Naive thymus-derived CD4-positive, alpha-beta T cell (primary cell): ENCODE measurements at regions not wholly inside any gene's neighbourhood (a gene's known extent, or its start where the extent isn't known, plus 50 kb on each side); places are given as distances from the start of the nearest gene placed in this dataset.

Experiments used
- ATAC-seq: fragments of 150-1000 bp; cut with Tn5 transposase; 2 replicates; pipeline ENCODE4 v1.10.0; 2021; ENCODE audit warnings: mild to moderate bottlenecking, moderate library complexity
- CTCF ChIA-PET: fragments of 350-600 bp; sonication (Branson Sonifier 250); formaldehyde crosslinking; loops from one replicate; lab custom pipeline; 2021; ENCODE audit warnings: antibody characterized with exemption; lab: Charles Lee
- POLR2A ChIA-PET: fragments of 350-600 bp; sonication (Branson Sonifier 250); formaldehyde crosslinking; loops from one replicate; lab custom pipeline; 2021; ENCODE audit warnings: antibody characterized with exemption, inconsistent platforms; lab: Charles Lee
- DNase-seq, 9 donors: peaks; one replicate each; pipeline versions ENCODE4 v3.0.0 to v3.0.0-alpha.2; 2020 to 2022; ENCODE audit warnings: mixed read lengths in 1 of 9
- H3K27ac ChIP-seq: one replicate; pipeline ENCODE4 v1.7.0; 2013; ENCODE audit warnings: mild to moderate bottlenecking, low read depth, low read length, moderate library complexity
- H3K27me3 ChIP-seq, 2 donors: one replicate each; pipeline ENCODE4 v1.7.0; 2013; ENCODE audit warnings: low read length in 2 of 2, mild to moderate bottlenecking in 2 of 2, moderate library complexity in 2 of 2; ENCODE audit not compliant: control insufficient read depth in 2 of 2, insufficient read depth in 2 of 2
- H3K36me3 ChIP-seq, 3 experiments: 1 replicate in 2 of 3; 2 replicates in 1 of 3; pipeline ENCODE4 v1.7.0; 2013; ENCODE audit warnings: low read length in 3 of 3, mild to moderate bottlenecking in 3 of 3, moderate library complexity in 1 of 3; ENCODE audit not compliant: insufficient read depth in 3 of 3, control insufficient read depth in 2 of 3
- H3K4me1 ChIP-seq, 2 donors: one replicate each; pipeline ENCODE4 v1.7.0; 2013; ENCODE audit warnings: low read length in 2 of 2, mild to moderate bottlenecking in 2 of 2, moderate library complexity in 1 of 2; ENCODE audit not compliant: control insufficient read depth in 2 of 2, insufficient read depth in 2 of 2
- H3K4me3 ChIP-seq: 2 replicates; pipeline ENCODE4 v1.7.0; 2013; ENCODE audit warnings: mild to moderate bottlenecking, low read length
- H3K9me3 ChIP-seq, 3 experiments: 1 replicate in 2 of 3; 2 replicates in 1 of 3; pipeline ENCODE4 v1.7.0; 2013; ENCODE audit warnings: low read length in 3 of 3; ENCODE audit not compliant: control insufficient read depth in 2 of 3
- H3K27ac Mint-ChIP-seq, 9 donors: one replicate each; pipeline ENCODE4 v1.8.0; 2020 to 2022; ENCODE audit warnings: mixed read lengths in 9 of 9, mild to moderate bottlenecking in 8 of 9, moderate library complexity in 5 of 9, inconsistent platforms in 2 of 9
- H3K27me3 Mint-ChIP-seq, 5 donors: one replicate each; pipeline ENCODE4 v1.8.0; 2021 to 2022; ENCODE audit warnings: mixed read lengths in 5 of 5, mild to moderate bottlenecking in 1 of 5
- H3K36me3 Mint-ChIP-seq, 5 donors: one replicate each; pipeline ENCODE4 v1.8.0; 2020 to 2022; ENCODE audit warnings: mixed read lengths in 5 of 5, mild to moderate bottlenecking in 3 of 5, inconsistent platforms in 1 of 5
- H3K4me1 Mint-ChIP-seq, 7 donors: one replicate each; pipeline ENCODE4 v1.8.0; 2020 to 2022; ENCODE audit warnings: mixed read lengths in 7 of 7, mild to moderate bottlenecking in 3 of 7, inconsistent platforms in 1 of 7
- H3K4me3 Mint-ChIP-seq, 10 donors: one replicate each; pipeline ENCODE4 v1.8.0; 2020 to 2022; ENCODE audit warnings: mild to moderate bottlenecking in 10 of 10, mixed read lengths in 10 of 10, moderate library complexity in 6 of 10, inconsistent platforms in 2 of 10
- H3K9me3 Mint-ChIP-seq, 11 donors: one replicate each; pipeline ENCODE4 v1.8.0; 2020 to 2022; ENCODE audit warnings: mixed read lengths in 11 of 11, mild to moderate bottlenecking in 4 of 11, inconsistent platforms in 1 of 11, moderate library complexity in 1 of 11
- intact Hi-C, 2 donors: fragments of 100-400 bp; cut with micrococcal nuclease; formaldehyde crosslinking; loops; one replicate each; pipeline ENCODE4 v1.15.1; 2023

- no peak overlapping the region for H3K4me3 Mint-ChIP-seq
- no peaks in the 10 kb centered on the region for H3K4me1 Mint-ChIP-seq
- CTCF ChIA-PET = no interaction called here
- H3K36me3 Mint-ChIP-seq = no peaks in the 10 kb centered on the region
- Histone ChIP-seq H3K4me1 (no peaks in the 10 kb centered on the region), H3K36me3 (no peaks in the 10 kb centered on the region), H3K9me3 (no peaks in the 10 kb centered on the region), H3K27ac (no peak overlapping the region), H3K4me3 (no peak overlapping the region), H3K27me3 (no peaks in the 10 kb centered on the region)
- H3K27ac Mint-ChIP-seq = no peak overlapping the region
- DNase-seq (no peak), ATAC-seq (no peak)
- no peaks in the 10 kb centered on the region for H3K27me3 Mint-ChIP-seq
- POLR2A ChIA-PET = no interaction called here
- intact Hi-C loops = no loop called here
- H3K9me3 Mint-ChIP-seq = peaks cover 0 to 17% (median 9%) of the 10 kb centered on the region in 11 donors
Observed at GRCh38 chr10:36946598-36946997, 178.8 kb upstream of the ANKRD30A start.

GRCh38 chr10:36943544-36943943 lies 181.9 kb upstream of the ANKRD30A start:
- ChIA-PET POLR2A (no interaction called here), CTCF (no interaction called here)
- Mint-ChIP-seq H3K4me3 (no peak overlapping the region), H3K4me1 (no peaks in the 10 kb centered on the region), H3K27me3 (no peaks in the 10 kb centered on the region), H3K36me3 (no peaks in the 10 kb centered on the region), H3K9me3 (peaks cover 0 to 17% (median 9%) of the 10 kb centered on the region in 11 donors), H3K27ac (no peak overlapping the region)
- Histone ChIP-seq H3K27me3 (no peaks in the 10 kb centered on the region), H3K27ac (no peak overlapping the region), H3K4me3 (no peak overlapping the region), H3K4me1 (no peaks in the 10 kb centered on the region), H3K36me3 (no peaks in the 10 kb centered on the region), H3K9me3 (no peaks in the 10 kb centered on the region)
- ATAC-seq (no peak), DNase-seq (no peak)
- intact Hi-C loops = no loop called here

DNA sequence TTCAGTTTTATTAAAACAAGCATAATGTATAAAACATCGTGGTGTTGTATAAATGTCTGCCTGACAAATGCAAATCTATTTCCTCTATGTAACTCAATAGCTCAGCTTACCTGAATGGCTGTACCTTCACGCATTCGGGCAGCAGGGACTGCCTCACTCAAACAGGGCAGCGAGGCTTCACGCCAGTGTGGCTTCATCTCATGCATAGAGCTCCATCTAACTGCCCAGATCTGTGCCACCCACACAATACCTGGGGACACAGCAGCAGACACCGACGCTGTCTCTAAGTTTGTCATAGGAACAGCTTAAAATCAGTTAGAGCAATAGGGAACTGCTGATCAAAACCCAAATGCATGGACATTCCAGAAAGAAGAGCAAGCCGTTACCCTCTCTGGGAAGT lies 182.8 kb upstream of the ANKRD30A start:
- DNase-seq (no peak), ATAC-seq (no peak)
- Mint-ChIP-seq H3K27ac (no peak overlapping the region), H3K4me3 (no peak overlapping the region), H3K36me3 (no peaks in the 10 kb centered on the region), H3K4me1 (no peaks in the 10 kb centered on the region), H3K9me3 (peaks cover 0 to 17% (median 9%) of the 10 kb centered on the region in 11 donors), H3K27me3 (no peaks in the 10 kb centered on the region)
- ChIA-PET CTCF (no interaction called here), POLR2A (no interaction called here)
- Histone ChIP-seq H3K27me3 (no peaks in the 10 kb centered on the region), H3K27ac (no peak overlapping the region), H3K9me3 (no peaks in the 10 kb centered on the region), H3K4me1 (no peaks in the 10 kb centered on the region), H3K4me3 (no peak overlapping the region), H3K36me3 (no peaks in the 10 kb centered on the region)
- intact Hi-C loops = no loop called here

- H3K4me3 Mint-ChIP-seq = no peak overlapping the region
- no peaks in the 10 kb centered on the region for H3K4me1 ChIP-seq
- no peaks in the 10 kb centered on the region for H3K36me3 ChIP-seq
- ChIA-PET CTCF (no interaction called here), POLR2A (no interaction called here)
- H3K27ac ChIP-seq = no peak overlapping the region
- no peaks in the 10 kb centered on the region for H3K27me3 Mint-ChIP-seq
- intact Hi-C loops = no loop called here
- no peak overlapping the region for H3K27ac Mint-ChIP-seq
- ATAC-seq (no peak), DNase-seq (no peak)
- H3K36me3 Mint-ChIP-seq = no peaks in the 10 kb centered on the region
- H3K27me3 ChIP-seq = no peaks in the 10 kb centered on the region
- H3K4me1 Mint-ChIP-seq = no peaks in the 10 kb centered on the region
- H3K9me3 ChIP-seq = no peaks in the 10 kb centered on the region
- no peak overlapping the region for H3K4me3 ChIP-seq
- H3K9me3 Mint-ChIP-seq = peaks cover 0 to 9% (median 1%) of the 10 kb centered on the region in 11 donors
Observed at GRCh38 chr10:36903040-36903439, 222.4 kb upstream of the ANKRD30A start.

DNA sequence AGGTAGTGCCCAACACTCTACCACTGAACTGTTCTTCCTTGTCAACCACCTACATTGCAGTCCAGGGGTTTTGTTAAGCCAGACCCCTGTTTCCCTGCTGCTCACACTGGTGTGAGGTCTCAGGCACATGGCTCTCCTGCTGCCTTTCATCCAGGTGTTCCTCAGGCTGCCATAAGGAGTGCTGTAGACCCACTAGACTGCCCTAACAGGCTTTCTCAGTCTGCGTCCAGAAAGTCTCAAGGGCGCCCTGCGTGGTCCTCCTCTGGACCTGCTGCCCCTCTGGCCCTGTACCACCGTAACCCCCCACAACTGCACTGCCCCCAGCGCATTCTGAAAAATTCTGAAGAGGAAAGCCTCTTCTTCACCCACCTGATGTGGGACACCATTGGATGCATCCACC lies 225.7 kb upstream of the ANKRD30A start:
- intact Hi-C loops = no loop called here
- ChIA-PET CTCF (no interaction called here), POLR2A (no interaction called here)
- Mint-ChIP-seq H3K9me3 (peaks cover 0 to 13% (median 4%) of the 10 kb centered on the region in 11 donors), H3K4me1 (no peaks in the 10 kb centered on the region), H3K27me3 (no peaks in the 10 kb centered on the region), H3K27ac (no peak overlapping the region), H3K36me3 (peaks cover 0 to 4% (median 0%) of the 10 kb centered on the region in 5 donors), H3K4me3 (no peak overlapping the region)
- no peak overlapping the region for H3K27ac ChIP-seq
- no peaks in the 10 kb centered on the region for H3K36me3 ChIP-seq
- no peak for DNase-seq
- no peaks in the 10 kb centered on the region for H3K4me1 ChIP-seq
- no peaks in the 10 kb centered on the region for H3K9me3 ChIP-seq
- no peak overlapping the region for H3K4me3 ChIP-seq
- ATAC-seq = no peak
- H3K27me3 ChIP-seq = no peaks in the 10 kb centered on the region

GRCh38 chr10:36888925-36889573 lies 236.3 kb upstream of the ANKRD30A start:
- Histone ChIP-seq H3K4me1 (no peaks in the 10 kb centered on the region), H3K27me3 (no peaks in the 10 kb centered on the region), H3K4me3 (no peak overlapping the region), H3K27ac (no peak overlapping the region), H3K9me3 (no peaks in the 10 kb centered on the region), H3K36me3 (no peaks in the 10 kb centered on the region)
- peak in 6 of 9 donors; percentile 6 to 38 (median 27) for DNase-seq
- Mint-ChIP-seq H3K36me3 (no peaks in the 10 kb centered on the region), H3K27me3 (no peaks in the 10 kb centered on the region), H3K4me1 (no peaks in the 10 kb centered on the region), H3K9me3 (no peaks in the 10 kb centered on the region), H3K27ac (peak overlapping the region in 1 of 9 donors; percentile 14), H3K4me3 (no peak overlapping the region)
- ChIA-PET CTCF (no interaction called here), POLR2A (no interaction called here)
- intact Hi-C loops = loop anchor here in 1 of 2 donors (10.0 kb wide), 1 partner anchor 1254 kb away; no protein-coding TSS in a partner anchor
- ATAC-seq = no peak

GRCh38 chr10:36886303-36886891 lies 239.0 kb upstream of the ANKRD30A start:
- H3K27me3 Mint-ChIP-seq = peaks cover 0 to 6% (median 0%) of the 10 kb centered on the region in 5 donors
- POLR2A ChIA-PET = no interaction called here
- no peaks in the 10 kb centered on the region for H3K36me3 Mint-ChIP-seq
- no peaks in the 10 kb centered on the region for H3K4me1 ChIP-seq
- H3K36me3 ChIP-seq = no peaks in the 10 kb centered on the region
- no peak overlapping the region for H3K27ac ChIP-seq
- CTCF ChIA-PET = no interaction called here
- H3K4me3 ChIP-seq = no peak overlapping the region
- no peak for DNase-seq
- intact Hi-C loops = loop anchor here in 1 of 2 donors (10.0 kb wide), 1 partner anchor 1252 kb away; no protein-coding TSS in a partner anchor
- H3K27me3 ChIP-seq = no peaks in the 10 kb centered on the region
- no peak for ATAC-seq
- no peak overlapping the region for H3K4me3 Mint-ChIP-seq
- no peak overlapping the region for H3K27ac Mint-ChIP-seq
- H3K9me3 ChIP-seq = no peaks in the 10 kb centered on the region
- H3K4me1 Mint-ChIP-seq = no peaks in the 10 kb centered on the region
- no peaks in the 10 kb centered on the region for H3K9me3 Mint-ChIP-seq
